Osteoblast (primary cell): ENCODE measurements at regions not wholly inside any gene's neighbourhood (a gene's known extent, or its start where the extent isn't known, plus 50 kb on each side); places are given as distances from the start of the nearest gene placed in this dataset.
"Not testable (repeated sequence)": the region's sequence is repeated elsewhere in the genome, so short reads cannot be mapped to it uniquely, and the experiment has no call there.

ENCODE experiments used
- DNase-seq: peaks from one replicate; pipeline ENCODE4 v3.0.0; 2011; ENCODE audit warnings: low spot score, mixed read lengths; ENCODE audit not compliant: insufficient read length; ENCODE audit errors: missing footprints
- H2AFZ ChIP-seq: 2 replicates; pipeline ENCODE4 v1.6.0; 2011; ENCODE audit warnings: mild to moderate bottlenecking, low read length
- H3K27ac ChIP-seq: 2 replicates; pipeline ENCODE4 v1.5.1; 2011; ENCODE audit warnings: mild to moderate bottlenecking, low read depth, low read length, moderate library complexity
- H3K27me3 ChIP-seq: 2 replicates; pipeline ENCODE4 v1.6.0; 2012; ENCODE audit warnings: mild to moderate bottlenecking, control low read depth, inconsistent platforms, low read length, moderate library complexity; ENCODE audit not compliant: insufficient read depth
- H3K36me3 ChIP-seq: 2 replicates; pipeline ENCODE4 v1.5.1; 2011; ENCODE audit warnings: mild to moderate bottlenecking, low read length, control low read depth, moderate library complexity; ENCODE audit not compliant: insufficient read depth
- H3K4me1 ChIP-seq: 2 replicates; pipeline ENCODE4 v1.5.1; 2011; ENCODE audit warnings: mild to moderate bottlenecking, low read length, control low read depth, moderate library complexity; ENCODE audit not compliant: insufficient read depth
- H3K4me2 ChIP-seq: 2 replicates; pipeline ENCODE4 v1.6.0; 2011; ENCODE audit warnings: mild to moderate bottlenecking, low read length; ENCODE audit not compliant: insufficient read depth
- H3K4me3 ChIP-seq: fragments of 200-600 bp; sonication (generic); 3 replicates; pipeline ENCODE4 v1.5.1; 2012; ENCODE audit warnings: mild to moderate bottlenecking, low read length, inconsistent platforms; ENCODE audit not compliant: insufficient read depth
- H3K79me2 ChIP-seq: 2 replicates; pipeline ENCODE4 v1.6.0; 2012; ENCODE audit warnings: mild to moderate bottlenecking, low read length, control low read depth, inconsistent platforms; ENCODE audit not compliant: insufficient read depth
- H3K9me3 ChIP-seq: 2 replicates; pipeline ENCODE4 v1.5.1; 2011; ENCODE audit warnings: low read depth, low read length, control low read depth
- H4K20me1 ChIP-seq: 2 replicates; pipeline ENCODE4 v1.6.0; 2012; ENCODE audit warnings: mild to moderate bottlenecking, low read length, control low read depth; ENCODE audit not compliant: insufficient read depth
- TF ChIP-seq, protein P1 (sequence below): IDR thresholded peaks from 2 replicates; pipeline ENCODE4 v1.5.1; 2011; ENCODE audit warnings: mild to moderate bottlenecking, low read depth, low read length, moderate library complexity; ENCODE audit errors: extremely low read depth

DNA sequence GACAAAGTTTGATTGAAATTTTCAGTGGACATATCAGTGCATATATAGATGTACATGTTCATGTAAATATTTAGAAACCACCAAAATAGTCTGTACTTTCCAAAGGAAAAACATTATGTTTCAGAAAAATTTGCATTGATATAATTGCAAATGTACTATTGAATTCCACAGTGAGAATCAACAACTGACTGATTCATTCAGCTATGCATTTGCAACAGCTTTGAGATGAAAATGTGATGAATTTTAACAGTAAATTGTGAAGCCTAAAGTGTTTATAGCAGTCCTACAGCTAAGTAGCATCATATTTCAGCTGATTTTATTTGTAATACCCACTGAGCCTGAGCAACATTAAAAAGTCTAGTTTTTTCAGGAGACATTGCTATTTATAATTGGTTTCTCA, 1647.4 kb upstream of the DDX18 start:
- H3K27ac ChIP-seq, result no peak overlapping the region
- TF ChIP-seq, protein P1, sequence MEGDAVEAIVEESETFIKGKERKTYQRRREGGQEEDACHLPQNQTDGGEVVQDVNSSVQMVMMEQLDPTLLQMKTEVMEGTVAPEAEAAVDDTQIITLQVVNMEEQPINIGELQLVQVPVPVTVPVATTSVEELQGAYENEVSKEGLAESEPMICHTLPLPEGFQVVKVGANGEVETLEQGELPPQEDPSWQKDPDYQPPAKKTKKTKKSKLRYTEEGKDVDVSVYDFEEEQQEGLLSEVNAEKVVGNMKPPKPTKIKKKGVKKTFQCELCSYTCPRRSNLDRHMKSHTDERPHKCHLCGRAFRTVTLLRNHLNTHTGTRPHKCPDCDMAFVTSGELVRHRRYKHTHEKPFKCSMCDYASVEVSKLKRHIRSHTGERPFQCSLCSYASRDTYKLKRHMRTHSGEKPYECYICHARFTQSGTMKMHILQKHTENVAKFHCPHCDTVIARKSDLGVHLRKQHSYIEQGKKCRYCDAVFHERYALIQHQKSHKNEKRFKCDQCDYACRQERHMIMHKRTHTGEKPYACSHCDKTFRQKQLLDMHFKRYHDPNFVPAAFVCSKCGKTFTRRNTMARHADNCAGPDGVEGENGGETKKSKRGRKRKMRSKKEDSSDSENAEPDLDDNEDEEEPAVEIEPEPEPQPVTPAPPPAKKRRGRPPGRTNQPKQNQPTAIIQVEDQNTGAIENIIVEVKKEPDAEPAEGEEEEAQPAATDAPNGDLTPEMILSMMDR, result no peak
- H3K79me2 ChIP-seq, result no peaks in the 10 kb centered on the region
- no peaks in the 10 kb centered on the region for H3K9me3 ChIP-seq
- no peak overlapping the region for H2AFZ ChIP-seq
- DNase-seq, result no peak
- H3K27me3 ChIP-seq, result no peaks in the 10 kb centered on the region
- H3K4me2 ChIP-seq, result no peak overlapping the region
- H3K4me1 ChIP-seq, result no peaks in the 10 kb centered on the region
- H4K20me1 ChIP-seq, result no peaks in the 10 kb centered on the region
- no peaks in the 10 kb centered on the region for H3K36me3 ChIP-seq
- H3K4me3 ChIP-seq, result no peak overlapping the region

DNA sequence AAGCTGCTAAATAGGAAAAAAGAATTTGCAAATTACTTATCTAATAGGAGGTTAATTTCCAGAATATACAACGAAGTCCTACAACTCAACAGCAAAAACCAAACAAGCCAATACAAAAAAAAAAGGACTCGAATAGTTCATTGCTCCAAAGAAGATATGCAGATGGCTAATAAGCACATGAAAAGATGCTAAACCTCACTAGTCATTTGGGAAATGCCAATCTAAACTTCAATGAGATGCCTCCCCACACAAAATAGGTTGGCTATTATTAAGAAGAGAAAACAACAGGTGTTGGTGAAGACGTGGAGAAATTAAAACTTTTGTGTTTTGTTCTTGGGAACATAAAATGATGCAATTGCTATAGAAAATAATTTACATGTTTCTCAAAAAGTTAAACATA, 1634.4 kb upstream of the DDX18 start:
- Histone ChIP-seq H3K4me2 (no peak overlapping the region), H2AFZ (no peak overlapping the region), H3K4me1 (no peaks in the 10 kb centered on the region), H4K20me1 (no peaks in the 10 kb centered on the region), H3K79me2 (no peaks in the 10 kb centered on the region), H3K27ac (no peak overlapping the region), H3K9me3 (peaks cover 2% of the 10 kb centered on the region), H3K27me3 (no peaks in the 10 kb centered on the region), H3K36me3 (no peaks in the 10 kb centered on the region), H3K4me3 (no peak overlapping the region)
- TF ChIP-seq, protein P1, result no peak
- DNase-seq, result no peak

DNA sequence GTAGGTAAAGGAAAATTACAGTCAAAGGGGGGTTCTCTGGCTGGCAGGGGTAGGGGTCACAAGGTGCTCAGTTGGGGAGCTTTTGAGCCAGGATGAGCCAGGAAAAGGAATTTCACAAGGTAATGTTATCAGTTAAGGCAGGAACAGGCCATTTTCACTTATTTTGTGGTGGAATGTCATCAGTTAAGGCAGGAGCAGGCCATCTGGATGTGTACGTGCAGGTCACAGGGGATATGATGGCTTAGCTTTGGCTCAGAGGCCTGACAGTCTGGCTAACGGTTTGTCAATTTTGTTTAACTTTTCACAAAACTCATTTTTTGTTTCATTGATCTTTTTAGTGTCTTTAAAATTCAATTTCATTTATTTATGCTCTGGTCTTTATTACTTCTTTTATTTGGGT, 1623.8 kb upstream of the DDX18 start:
- H3K4me1 ChIP-seq, result not testable (repeated sequence)

DNA sequence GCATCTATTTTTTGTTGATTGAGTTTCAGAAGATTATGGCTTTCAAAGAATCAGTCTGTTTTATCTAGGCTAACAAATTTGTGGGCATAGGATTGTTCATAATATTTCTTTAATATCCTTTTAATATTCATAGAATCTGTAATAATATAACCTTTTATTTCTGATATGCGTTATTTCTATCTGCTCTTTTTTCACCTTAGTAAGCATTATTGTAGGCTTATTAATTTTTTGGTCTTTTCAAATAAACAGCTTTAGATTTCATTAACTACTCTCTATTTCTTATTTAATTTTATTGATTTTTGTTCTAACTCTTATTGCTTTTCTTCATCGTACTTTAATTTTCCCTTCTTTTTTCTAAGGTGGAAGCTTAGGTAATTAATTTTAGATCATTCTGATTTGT, 1614.4 kb upstream of the DDX18 start:
- no peak overlapping the region for H2AFZ ChIP-seq
- H3K27ac ChIP-seq, result no peak overlapping the region
- DNase-seq, result no peak
- no peaks in the 10 kb centered on the region for H3K27me3 ChIP-seq
- H3K79me2 ChIP-seq, result no peaks in the 10 kb centered on the region
- no peaks in the 10 kb centered on the region for H4K20me1 ChIP-seq
- TF ChIP-seq, protein P1, result no peak
- no peak overlapping the region for H3K4me2 ChIP-seq
- no peaks in the 10 kb centered on the region for H3K9me3 ChIP-seq
- H3K36me3 ChIP-seq, result no peaks in the 10 kb centered on the region
- H3K4me3 ChIP-seq, result no peak overlapping the region
- no peaks in the 10 kb centered on the region for H3K4me1 ChIP-seq

More for the DNA sequence above, 1623.8 kb upstream of the DDX18 start:
- not testable (repeated sequence) for H3K27me3 ChIP-seq, H4K20me1 ChIP-seq, H3K9me3 ChIP-seq, H3K36me3 ChIP-seq, H2AFZ ChIP-seq, H3K27ac ChIP-seq, DNase-seq, H3K4me3 ChIP-seq, H3K79me2 ChIP-seq, H3K4me2 ChIP-seq

DNA sequence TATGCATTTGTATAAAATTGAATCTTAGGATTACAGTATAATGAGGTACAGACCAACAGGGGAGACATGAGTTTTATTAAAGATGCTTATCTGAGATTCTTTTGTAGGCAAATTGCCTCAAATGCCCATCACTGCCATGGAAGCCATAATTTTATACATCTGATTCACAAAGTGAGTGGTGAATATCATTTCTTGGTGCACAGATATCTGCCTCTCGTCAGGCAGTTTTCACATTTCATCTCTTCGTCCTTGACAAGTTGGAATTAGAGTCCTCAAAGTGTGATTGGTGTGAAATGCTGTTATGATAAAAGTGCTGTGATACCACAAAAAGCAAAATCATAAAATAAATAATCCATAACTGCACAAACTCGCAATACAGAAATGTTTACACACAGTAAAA, 1602.8 kb upstream of the DDX18 start:
- no peaks in the 10 kb centered on the region for H3K4me1 ChIP-seq
- H3K79me2 ChIP-seq, result no peaks in the 10 kb centered on the region
- H3K4me3 ChIP-seq, result no peak overlapping the region
- H3K4me2 ChIP-seq, result no peak overlapping the region
- no peaks in the 10 kb centered on the region for H3K9me3 ChIP-seq
- no peak overlapping the region for H3K27ac ChIP-seq
- H4K20me1 ChIP-seq, result no peaks in the 10 kb centered on the region
- no peak for DNase-seq
- TF ChIP-seq, protein P1, result no peak
- H2AFZ ChIP-seq, result no peak overlapping the region
- no peaks in the 10 kb centered on the region for H3K36me3 ChIP-seq
- no peaks in the 10 kb centered on the region for H3K27me3 ChIP-seq
